GM23338 (cell line): ENCODE measurements at regions not wholly inside any gene's neighbourhood (a gene's known extent, or its start where the extent isn't known, plus 50 kb on each side); places are given as distances from the start of the nearest gene placed in this dataset.

Experiments
- CREB1 ChIP-seq: fragments of 250-450 bp; sonication (Bioruptor Pico); IDR thresholded peaks from 2 replicates; pipeline ENCODE4 v1.5.0; 2020; ENCODE audit warnings: low read depth, mild to moderate bottlenecking, moderate library complexity
- EZH2 ChIP-seq: fragments of 200-600 bp; sonication (generic); IDR thresholded peaks from one replicate; pipeline ENCODE4 v1.8.0; 2017; ENCODE audit warnings: antibody characterized with exemption, mild to moderate bottlenecking, low read depth; ENCODE audit not compliant: unreplicated experiment
- EZH2phosphoT487 ChIP-seq: fragments of 200-600 bp; sonication (generic); IDR thresholded peaks from one replicate; pipeline ENCODE4 v1.8.1; 2018; ENCODE audit warnings: antibody characterized with exemption; ENCODE audit not compliant: unreplicated experiment
- JUNB ChIP-seq: IDR thresholded peaks from one replicate; pipeline ENCODE4 v1.6.1; 2016; ENCODE audit warnings: antibody characterized with exemption; ENCODE audit not compliant: unreplicated experiment
- POLR2AphosphoS5 ChIP-seq: IDR thresholded peaks from 2 replicates; pipeline ENCODE4 v1.6.1; 2016; ENCODE audit warnings: antibody characterized with exemption, low read depth
- ZNF331 ChIP-seq: fragments of 250-450 bp; sonication (Bioruptor Pico); IDR thresholded peaks from 2 replicates; pipeline ENCODE4 v1.5.0; 2020; ENCODE audit warnings: low read depth, mild to moderate bottlenecking, moderate library complexity
- TF ChIP-seq, protein P1 (sequence below), 2 experiments: fragments of 200-600 bp in 1 of 2; sonication (generic) in 1 of 2; conservative IDR thresholded peaks; 2 replicates each; pipeline versions ENCODE4 v1.5.1 to v1.6.1; 2016 to 2017; ENCODE audit warnings: antibody characterized with exemption in 2 of 2, low read depth in 2 of 2, mild to moderate bottlenecking in 2 of 2, moderate library complexity in 1 of 2
- TF ChIP-seq, protein P2 (sequence below): IDR thresholded peaks from 2 replicates; pipeline ENCODE4 v1.6.1; 2016; ENCODE audit warnings: antibody characterized with exemption
- TF ChIP-seq, protein P3 (sequence below): IDR thresholded peaks from one replicate; pipeline ENCODE4 v1.6.1; 2018; ENCODE audit warnings: antibody characterized with exemption; ENCODE audit not compliant: unreplicated experiment
- TF ChIP-seq, protein P4 (sequence below): fragments of 250-450 bp; sonication (Bioruptor Pico); IDR thresholded peaks from 2 replicates; pipeline ENCODE4 v1.5.0; 2020; ENCODE audit warnings: mild to moderate bottlenecking, moderate library complexity

DNA sequence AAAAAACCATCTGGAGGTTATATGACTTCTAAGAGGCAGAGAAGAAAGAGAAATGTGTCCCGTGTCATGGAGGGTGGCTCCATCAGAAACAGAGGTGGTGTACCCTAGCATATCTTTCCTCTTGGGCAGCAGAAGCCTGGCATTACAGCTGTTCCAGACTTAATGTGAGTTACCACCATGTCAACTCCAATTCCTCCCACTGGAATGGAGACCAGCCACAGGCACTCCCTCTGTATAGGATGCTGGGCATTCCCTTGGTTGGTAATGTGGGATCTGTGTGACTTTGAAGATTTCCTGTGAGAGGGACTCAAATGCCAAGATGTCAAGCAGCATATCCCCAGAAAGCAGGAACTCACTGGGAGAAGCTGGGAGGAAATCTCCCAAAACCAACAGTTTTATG, 77.1 kb upstream of the COG2 start:
- TF ChIP-seq, protein P1, sequence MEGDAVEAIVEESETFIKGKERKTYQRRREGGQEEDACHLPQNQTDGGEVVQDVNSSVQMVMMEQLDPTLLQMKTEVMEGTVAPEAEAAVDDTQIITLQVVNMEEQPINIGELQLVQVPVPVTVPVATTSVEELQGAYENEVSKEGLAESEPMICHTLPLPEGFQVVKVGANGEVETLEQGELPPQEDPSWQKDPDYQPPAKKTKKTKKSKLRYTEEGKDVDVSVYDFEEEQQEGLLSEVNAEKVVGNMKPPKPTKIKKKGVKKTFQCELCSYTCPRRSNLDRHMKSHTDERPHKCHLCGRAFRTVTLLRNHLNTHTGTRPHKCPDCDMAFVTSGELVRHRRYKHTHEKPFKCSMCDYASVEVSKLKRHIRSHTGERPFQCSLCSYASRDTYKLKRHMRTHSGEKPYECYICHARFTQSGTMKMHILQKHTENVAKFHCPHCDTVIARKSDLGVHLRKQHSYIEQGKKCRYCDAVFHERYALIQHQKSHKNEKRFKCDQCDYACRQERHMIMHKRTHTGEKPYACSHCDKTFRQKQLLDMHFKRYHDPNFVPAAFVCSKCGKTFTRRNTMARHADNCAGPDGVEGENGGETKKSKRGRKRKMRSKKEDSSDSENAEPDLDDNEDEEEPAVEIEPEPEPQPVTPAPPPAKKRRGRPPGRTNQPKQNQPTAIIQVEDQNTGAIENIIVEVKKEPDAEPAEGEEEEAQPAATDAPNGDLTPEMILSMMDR (conservative IDR thresholded peaks at IDR 0.05; ENCODE audit: low read depth in 2 of 2) = no peak
- TF ChIP-seq, protein P2, sequence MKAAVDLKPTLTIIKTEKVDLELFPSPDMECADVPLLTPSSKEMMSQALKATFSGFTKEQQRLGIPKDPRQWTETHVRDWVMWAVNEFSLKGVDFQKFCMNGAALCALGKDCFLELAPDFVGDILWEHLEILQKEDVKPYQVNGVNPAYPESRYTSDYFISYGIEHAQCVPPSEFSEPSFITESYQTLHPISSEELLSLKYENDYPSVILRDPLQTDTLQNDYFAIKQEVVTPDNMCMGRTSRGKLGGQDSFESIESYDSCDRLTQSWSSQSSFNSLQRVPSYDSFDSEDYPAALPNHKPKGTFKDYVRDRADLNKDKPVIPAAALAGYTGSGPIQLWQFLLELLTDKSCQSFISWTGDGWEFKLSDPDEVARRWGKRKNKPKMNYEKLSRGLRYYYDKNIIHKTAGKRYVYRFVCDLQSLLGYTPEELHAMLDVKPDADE = no peak
- no peak for TF ChIP-seq EZH2
- TF ChIP-seq, protein P3, sequence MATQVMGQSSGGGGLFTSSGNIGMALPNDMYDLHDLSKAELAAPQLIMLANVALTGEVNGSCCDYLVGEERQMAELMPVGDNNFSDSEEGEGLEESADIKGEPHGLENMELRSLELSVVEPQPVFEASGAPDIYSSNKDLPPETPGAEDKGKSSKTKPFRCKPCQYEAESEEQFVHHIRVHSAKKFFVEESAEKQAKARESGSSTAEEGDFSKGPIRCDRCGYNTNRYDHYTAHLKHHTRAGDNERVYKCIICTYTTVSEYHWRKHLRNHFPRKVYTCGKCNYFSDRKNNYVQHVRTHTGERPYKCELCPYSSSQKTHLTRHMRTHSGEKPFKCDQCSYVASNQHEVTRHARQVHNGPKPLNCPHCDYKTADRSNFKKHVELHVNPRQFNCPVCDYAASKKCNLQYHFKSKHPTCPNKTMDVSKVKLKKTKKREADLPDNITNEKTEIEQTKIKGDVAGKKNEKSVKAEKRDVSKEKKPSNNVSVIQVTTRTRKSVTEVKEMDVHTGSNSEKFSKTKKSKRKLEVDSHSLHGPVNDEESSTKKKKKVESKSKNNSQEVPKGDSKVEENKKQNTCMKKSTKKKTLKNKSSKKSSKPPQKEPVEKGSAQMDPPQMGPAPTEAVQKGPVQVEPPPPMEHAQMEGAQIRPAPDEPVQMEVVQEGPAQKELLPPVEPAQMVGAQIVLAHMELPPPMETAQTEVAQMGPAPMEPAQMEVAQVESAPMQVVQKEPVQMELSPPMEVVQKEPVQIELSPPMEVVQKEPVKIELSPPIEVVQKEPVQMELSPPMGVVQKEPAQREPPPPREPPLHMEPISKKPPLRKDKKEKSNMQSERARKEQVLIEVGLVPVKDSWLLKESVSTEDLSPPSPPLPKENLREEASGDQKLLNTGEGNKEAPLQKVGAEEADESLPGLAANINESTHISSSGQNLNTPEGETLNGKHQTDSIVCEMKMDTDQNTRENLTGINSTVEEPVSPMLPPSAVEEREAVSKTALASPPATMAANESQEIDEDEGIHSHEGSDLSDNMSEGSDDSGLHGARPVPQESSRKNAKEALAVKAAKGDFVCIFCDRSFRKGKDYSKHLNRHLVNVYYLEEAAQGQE = no peak
- no peak for TF ChIP-seq POLR2AphosphoS5
- no peak for TF ChIP-seq CREB1 (CRISPR knock-in tag)
- TF ChIP-seq EZH2phosphoT487 = no peak
- TF ChIP-seq, protein P4, sequence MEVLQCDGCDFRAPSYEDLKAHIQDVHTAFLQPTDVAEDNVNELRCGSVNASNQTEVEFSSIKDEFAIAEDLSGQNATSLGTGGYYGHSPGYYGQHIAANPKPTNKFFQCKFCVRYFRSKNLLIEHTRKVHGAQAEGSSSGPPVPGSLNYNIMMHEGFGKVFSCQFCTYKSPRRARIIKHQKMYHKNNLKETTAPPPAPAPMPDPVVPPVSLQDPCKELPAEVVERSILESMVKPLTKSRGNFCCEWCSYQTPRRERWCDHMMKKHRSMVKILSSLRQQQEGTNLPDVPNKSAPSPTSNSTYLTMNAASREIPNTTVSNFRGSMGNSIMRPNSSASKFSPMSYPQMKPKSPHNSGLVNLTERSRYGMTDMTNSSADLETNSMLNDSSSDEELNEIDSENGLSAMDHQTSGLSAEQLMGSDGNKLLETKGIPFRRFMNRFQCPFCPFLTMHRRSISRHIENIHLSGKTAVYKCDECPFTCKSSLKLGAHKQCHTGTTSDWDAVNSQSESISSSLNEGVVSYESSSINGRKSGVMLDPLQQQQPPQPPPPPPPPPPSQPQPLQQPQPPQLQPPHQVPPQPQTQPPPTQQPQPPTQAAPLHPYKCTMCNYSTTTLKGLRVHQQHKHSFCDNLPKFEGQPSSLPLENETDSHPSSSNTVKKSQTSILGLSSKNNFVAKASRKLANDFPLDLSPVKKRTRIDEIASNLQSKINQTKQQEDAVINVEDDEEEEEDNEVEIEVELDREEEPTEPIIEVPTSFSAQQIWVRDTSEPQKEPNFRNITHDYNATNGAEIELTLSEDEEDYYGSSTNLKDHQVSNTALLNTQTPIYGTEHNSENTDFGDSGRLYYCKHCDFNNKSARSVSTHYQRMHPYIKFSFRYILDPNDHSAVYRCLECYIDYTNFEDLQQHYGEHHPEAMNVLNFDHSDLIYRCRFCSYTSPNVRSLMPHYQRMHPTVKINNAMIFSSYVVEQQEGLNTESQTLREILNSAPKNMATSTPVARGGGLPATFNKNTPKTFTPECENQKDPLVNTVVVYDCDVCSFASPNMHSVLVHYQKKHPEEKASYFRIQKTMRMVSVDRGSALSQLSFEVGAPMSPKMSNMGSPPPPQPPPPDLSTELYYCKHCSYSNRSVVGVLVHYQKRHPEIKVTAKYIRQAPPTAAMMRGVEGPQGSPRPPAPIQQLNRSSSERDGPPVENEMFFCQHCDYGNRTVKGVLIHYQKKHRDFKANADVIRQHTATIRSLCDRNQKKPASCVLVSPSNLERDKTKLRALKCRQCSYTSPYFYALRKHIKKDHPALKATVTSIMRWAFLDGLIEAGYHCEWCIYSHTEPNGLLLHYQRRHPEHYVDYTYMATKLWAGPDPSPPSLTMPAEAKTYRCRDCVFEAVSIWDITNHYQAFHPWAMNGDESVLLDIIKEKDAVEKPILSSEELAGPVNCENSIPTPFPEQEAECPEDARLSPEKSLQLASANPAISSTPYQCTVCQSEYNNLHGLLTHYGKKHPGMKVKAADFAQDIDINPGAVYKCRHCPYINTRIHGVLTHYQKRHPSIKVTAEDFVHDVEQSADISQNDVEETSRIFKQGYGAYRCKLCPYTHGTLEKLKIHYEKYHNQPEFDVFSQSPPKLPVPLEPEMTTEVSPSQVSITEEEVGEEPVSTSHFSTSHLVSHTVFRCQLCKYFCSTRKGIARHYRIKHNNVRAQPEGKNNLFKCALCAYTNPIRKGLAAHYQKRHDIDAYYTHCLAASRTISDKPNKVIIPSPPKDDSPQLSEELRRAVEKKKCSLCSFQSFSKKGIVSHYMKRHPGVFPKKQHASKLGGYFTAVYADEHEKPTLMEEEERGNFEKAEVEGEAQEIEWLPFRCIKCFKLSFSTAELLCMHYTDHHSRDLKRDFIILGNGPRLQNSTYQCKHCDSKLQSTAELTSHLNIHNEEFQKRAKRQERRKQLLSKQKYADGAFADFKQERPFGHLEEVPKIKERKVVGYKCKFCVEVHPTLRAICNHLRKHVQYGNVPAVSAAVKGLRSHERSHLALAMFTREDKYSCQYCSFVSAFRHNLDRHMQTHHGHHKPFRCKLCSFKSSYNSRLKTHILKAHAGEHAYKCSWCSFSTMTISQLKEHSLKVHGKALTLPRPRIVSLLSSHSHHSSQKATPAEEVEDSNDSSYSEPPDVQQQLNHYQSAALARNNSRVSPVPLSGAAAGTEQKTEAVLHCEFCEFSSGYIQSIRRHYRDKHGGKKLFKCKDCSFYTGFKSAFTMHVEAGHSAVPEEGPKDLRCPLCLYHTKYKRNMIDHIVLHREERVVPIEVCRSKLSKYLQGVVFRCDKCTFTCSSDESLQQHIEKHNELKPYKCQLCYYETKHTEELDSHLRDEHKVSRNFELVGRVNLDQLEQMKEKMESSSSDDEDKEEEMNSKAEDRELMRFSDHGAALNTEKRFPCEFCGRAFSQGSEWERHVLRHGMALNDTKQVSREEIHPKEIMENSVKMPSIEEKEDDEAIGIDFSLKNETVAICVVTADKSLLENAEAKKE (CRISPR knock-in tag) = no peak
- TF ChIP-seq JUNB = no peak
- no peak for TF ChIP-seq ZNF331 (CRISPR knock-in tag)
